Adrenal gland (tissue), 9 donors: ENCODE measurements at regions not wholly inside any gene's neighbourhood (a gene's known extent, or its start where the extent isn't known, plus 50 kb on each side); places are given as distances from the start of the nearest gene placed in this dataset.
"Not testable (repeated sequence)": the region's sequence is repeated elsewhere in the genome, so short reads cannot be mapped to it uniquely, and the experiment has no call there.

Source experiments
- DNase-seq, 7 donors: peaks; one replicate each; pipeline ENCODE4 v3.0.0-alpha.2; 2019 to 2020
- H3K27ac ChIP-seq, 5 donors: fragments of 200-600 bp; sonication (generic) in 4 of 5; 1 replicate in 3 of 5; 2 replicates in 2 of 5; pipeline versions ENCODE4 v1.5.1 to v1.8.0; 2016 to 2020; ENCODE audit warnings: mild to moderate bottlenecking in 1 of 5
- H3K27me3 ChIP-seq: fragments of 200-600 bp; 2 replicates; pipeline ENCODE4 v1.8.0; 2021
- H3K36me3 ChIP-seq, 2 donors: fragments of 200-600 bp; replicated peaks in 1 of 2; 1 replicate in 1 of 2; 2 replicates in 1 of 2; pipeline versions ENCODE4 v1.5.1 to v1.8.0; 2018 to 2022
- H3K4me1 ChIP-seq, 2 donors: fragments of 200-600 bp; replicated peaks in 1 of 2; 1 replicate in 1 of 2; 2 replicates in 1 of 2; pipeline versions ENCODE4 v1.5.1 to v1.8.0; 2018 to 2021
- H3K4me3 ChIP-seq, 4 donors: fragments of 200-600 bp; sonication (generic) in 3 of 4; one replicate each; pipeline ENCODE4 v1.5.1; 2016 to 2018
- H3K9me3 ChIP-seq, 3 donors: fragments of 200-600 bp; sonication (generic) in 1 of 3; replicated peaks in 1 of 3; 1 replicate in 2 of 3; 2 replicates in 1 of 3; pipeline versions ENCODE4 v1.5.1 to v1.8.0; 2016 to 2021
- POLR2A ChIP-seq, 2 donors: fragments of 450-650 bp; IDR thresholded peaks; one replicate each; pipeline ENCODE4 v1.6.1; 2017; ENCODE audit warnings: antibody characterized with exemption in 2 of 2, mild to moderate bottlenecking in 2 of 2, moderate library complexity in 1 of 2
- WGBS, 4 donors: extraction: QIAGEN DNeasy Blood & Tissue Kit in 2 of 4; methylation state at CpG; one replicate each; pipeline versions ENCODE4 v1.1.5 to v1.1.7; 2013 to 2017; 5-methylcytosine and 5-hydroxymethylcytosine counted together
- intact Hi-C, 2 donors: fragments of 100-400 bp; cut with DNase I; formaldehyde crosslinking; loops; one replicate each; pipeline versions ENCODE4 v1.14.1 to v1.15.0; 2022 to 2023
- TF ChIP-seq, protein P1 (sequence below), 6 experiments: fragments of 450-650 bp in 4 of 6; fragments of 200-600 bp in 2 of 6; sonication (generic) in 1 of 6; IDR thresholded peaks; 1 replicate in 5 of 6; 2 replicates in 1 of 6; pipeline versions ENCODE4 v1.5.1 to v1.8.0; 2016 to 2021; ENCODE audit warnings: antibody characterized with exemption in 6 of 6, mild to moderate bottlenecking in 2 of 6, moderate library complexity in 1 of 6
- donor health status: healthy with polysubstance abuse.
- donor health status: Bipolar disorder and iron deficiency.
- donor health status: DM: yes; HTN: yes; CAD: no.
- donor health status: DM: no; HTN: no; CAD: no.
- donor health status: DM: no; HTN: no; CAD: no.

DNA sequence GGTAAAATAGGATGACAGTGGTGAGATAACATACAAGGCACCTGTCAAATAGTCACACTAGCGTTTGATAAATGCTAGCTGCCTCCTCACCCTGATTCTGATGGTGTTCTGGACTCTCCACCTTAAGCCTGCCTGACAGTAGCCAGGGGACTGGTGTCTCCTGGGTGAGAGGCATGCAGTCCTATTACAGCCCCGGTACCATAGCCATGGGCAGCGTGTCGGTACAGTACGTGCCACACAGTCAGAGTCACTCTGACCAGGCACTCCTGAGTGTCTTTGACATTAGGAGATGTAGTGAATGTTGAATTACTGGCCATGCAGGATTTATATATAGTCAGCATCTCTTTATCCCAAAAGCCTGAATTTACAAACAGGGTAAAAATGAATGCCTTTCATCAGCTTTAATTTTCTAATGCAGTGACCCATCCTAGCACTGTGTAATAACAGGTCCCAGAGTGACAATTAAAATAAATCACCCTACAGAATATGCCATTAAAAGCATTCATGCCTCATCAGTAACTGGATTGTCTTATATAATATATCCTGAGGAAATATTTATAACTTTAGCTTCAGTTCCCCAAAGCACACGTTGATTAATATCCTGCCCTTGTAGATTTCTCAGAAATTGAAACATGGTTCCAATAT, 760.3 kb upstream of the SOX11 start:
- WGBS, 4 donors: 66 to 80% (median 73%) methylated on average over 5 to 6 of the region's 6 CpGs
- no peak overlapping the region for H3K4me3 ChIP-seq
- H3K9me3 ChIP-seq: no peaks in the 10 kb centered on the region
- H3K27ac ChIP-seq: no peak overlapping the region
- no peaks in the 10 kb centered on the region for H3K4me1 ChIP-seq
- H3K36me3 ChIP-seq: no peaks in the 10 kb centered on the region
- no peak for DNase-seq
- no peaks in the 10 kb centered on the region for H3K27me3 ChIP-seq
- intact Hi-C loops: no loop called here
- TF ChIP-seq POLR2A (IDR thresholded peaks at IDR 0.05): no peak
- TF ChIP-seq, protein P1, sequence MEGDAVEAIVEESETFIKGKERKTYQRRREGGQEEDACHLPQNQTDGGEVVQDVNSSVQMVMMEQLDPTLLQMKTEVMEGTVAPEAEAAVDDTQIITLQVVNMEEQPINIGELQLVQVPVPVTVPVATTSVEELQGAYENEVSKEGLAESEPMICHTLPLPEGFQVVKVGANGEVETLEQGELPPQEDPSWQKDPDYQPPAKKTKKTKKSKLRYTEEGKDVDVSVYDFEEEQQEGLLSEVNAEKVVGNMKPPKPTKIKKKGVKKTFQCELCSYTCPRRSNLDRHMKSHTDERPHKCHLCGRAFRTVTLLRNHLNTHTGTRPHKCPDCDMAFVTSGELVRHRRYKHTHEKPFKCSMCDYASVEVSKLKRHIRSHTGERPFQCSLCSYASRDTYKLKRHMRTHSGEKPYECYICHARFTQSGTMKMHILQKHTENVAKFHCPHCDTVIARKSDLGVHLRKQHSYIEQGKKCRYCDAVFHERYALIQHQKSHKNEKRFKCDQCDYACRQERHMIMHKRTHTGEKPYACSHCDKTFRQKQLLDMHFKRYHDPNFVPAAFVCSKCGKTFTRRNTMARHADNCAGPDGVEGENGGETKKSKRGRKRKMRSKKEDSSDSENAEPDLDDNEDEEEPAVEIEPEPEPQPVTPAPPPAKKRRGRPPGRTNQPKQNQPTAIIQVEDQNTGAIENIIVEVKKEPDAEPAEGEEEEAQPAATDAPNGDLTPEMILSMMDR (IDR thresholded peaks at IDR 0.05): no peak

DNA sequence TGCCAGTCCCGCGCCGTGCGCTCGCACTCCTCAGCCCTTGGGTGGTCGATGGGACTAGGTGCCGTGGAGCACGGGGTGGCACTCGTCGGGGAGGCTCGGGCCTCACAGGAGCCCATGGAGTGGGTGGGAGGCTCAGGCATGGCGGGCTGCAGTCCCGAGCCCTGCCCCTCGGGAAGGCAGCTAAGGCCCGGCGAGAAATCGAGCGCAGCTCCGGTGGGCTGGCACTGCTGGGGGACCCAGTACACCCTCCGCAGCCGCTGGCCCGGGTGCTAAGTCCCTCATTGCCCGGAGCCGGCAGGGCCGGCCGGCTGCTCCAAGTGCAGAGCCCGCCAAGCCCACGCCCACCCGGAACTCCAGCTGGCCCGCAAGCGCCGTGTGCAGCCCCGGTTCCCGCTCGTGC, 756.9 kb upstream of the SOX11 start:
- H3K27ac ChIP-seq, H3K9me3 ChIP-seq, intact Hi-C loops, DNase-seq, H3K4me1 ChIP-seq, H3K4me3 ChIP-seq, H3K27me3 ChIP-seq, H3K36me3 ChIP-seq: not testable (repeated sequence)
- WGBS, 4 donors: 90 to 95% (median 93%) methylated on average over 10 to 35 of the region's 35 CpGs; no CpG with 5 or more reads in 1 of the 4 donors

DNA sequence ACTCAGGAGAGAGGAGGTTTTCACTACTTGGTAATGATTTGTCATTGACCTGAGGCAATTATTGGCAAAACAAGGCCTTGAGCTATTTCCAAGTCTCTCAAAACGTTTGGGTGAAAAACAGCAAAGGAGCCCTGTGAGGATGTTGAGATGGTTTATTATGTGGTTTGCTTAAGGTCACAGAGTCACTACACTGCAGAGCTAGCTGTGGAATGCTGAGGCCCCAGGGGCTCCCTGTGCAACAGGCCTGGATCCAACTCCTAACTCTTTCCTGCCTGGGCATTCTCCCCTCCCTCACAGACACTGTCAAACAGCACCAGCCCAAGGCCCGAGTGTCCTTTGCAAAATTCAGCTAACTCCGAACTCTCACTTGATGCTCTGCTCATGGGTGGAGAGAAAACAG, 754.6 kb upstream of the SOX11 start:
- Histone ChIP-seq H3K27ac (no peak overlapping the region), H3K36me3 (no peaks in the 10 kb centered on the region), H3K27me3 (no peaks in the 10 kb centered on the region), H3K9me3 (no peaks in the 10 kb centered on the region), H3K4me1 (no peaks in the 10 kb centered on the region), H3K4me3 (no peak overlapping the region)
- 35 to 43% (median 39%) methylated on average over 3 of the region's 3 CpGs for WGBS, 4 donors
- DNase-seq: no peak
- intact Hi-C loops: no loop called here
- no peak for TF ChIP-seq POLR2A (IDR thresholded peaks at IDR 0.05)
- TF ChIP-seq, protein P1 (IDR thresholded peaks at IDR 0.05): no peak

DNA sequence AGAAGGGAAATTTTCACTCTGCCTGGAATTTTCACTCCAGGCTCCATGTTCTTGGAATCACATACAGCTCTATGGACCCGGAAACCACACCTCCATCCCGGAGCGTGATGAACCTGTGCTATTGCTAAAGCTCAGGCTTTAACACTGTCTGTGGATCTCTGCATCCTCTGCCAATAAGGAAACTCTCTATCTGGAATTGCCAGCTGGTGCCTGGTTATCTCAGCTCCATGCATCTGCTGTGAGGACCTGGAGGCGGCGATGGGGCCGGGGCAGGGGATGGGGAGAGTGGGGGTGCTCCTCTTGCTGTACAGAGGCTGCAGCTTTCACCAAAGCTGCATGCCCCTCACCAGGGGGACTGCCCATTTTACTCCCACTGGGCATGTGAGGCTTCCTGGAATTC, 754.0 kb upstream of the SOX11 start:
- WGBS, 4 donors: 84 to 93% (median 88%) methylated on average over 4 to 6 of the region's 6 CpGs
- no peaks in the 10 kb centered on the region for H3K36me3 ChIP-seq
- no peak for TF ChIP-seq POLR2A (IDR thresholded peaks at IDR 0.05)
- TF ChIP-seq, protein P1 (IDR thresholded peaks at IDR 0.05): no peak
- H3K27ac ChIP-seq: no peak overlapping the region
- H3K4me3 ChIP-seq: no peak overlapping the region
- no peaks in the 10 kb centered on the region for H3K9me3 ChIP-seq
- intact Hi-C loops: no loop called here
- DNase-seq: no peak
- no peaks in the 10 kb centered on the region for H3K4me1 ChIP-seq
- H3K27me3 ChIP-seq: no peaks in the 10 kb centered on the region

DNA sequence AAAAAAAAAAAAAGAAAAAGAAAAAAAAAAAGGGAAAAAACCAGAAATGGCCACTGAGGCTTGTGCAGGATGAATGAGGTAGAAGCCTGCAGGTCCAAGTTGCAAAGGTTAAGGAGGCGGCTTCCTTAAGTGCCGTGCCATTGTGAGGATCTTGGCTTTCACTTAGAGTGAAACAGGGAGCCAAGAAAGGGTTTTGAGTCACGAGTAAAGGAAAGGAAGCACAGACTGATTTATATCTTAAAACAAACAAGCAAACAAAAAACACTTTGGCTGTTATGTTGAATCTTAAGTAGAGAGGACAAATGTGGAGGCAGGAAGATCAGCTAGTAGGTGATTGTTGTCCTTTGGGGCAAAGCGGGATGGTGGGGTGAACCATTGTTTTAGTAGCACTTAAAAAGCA, 749.7 kb upstream of the SOX11 start:
- Histone ChIP-seq H3K27me3 (no peaks in the 10 kb centered on the region), H3K4me3 (no peak overlapping the region), H3K36me3 (no peaks in the 10 kb centered on the region), H3K27ac (no peak overlapping the region), H3K4me1 (no peaks in the 10 kb centered on the region), H3K9me3 (no peaks in the 10 kb centered on the region)
- no peak for DNase-seq
- WGBS, 4 donors: 57 to 67% (median 64%) methylated on average over 4 of the region's 4 CpGs
- intact Hi-C loops: no loop called here
- TF ChIP-seq POLR2A (IDR thresholded peaks at IDR 0.05): no peak
- TF ChIP-seq, protein P1 (IDR thresholded peaks at IDR 0.05): no peak
